ENCODE measurements at regions not wholly inside any gene's neighbourhood (a gene's known extent, or its start where the extent isn't known, plus 50 kb on each side); places are given as distances from the start of the nearest gene placed in this dataset.

- Histone ChIP-seq H3K27me3 (no peaks in the 10 kb centered on the region), H3K4me3 (no peak overlapping the region)
Observed at GRCh38 chr2:186303091-186303490, 183.0 kb upstream of the ZC3H15 start.

GRCh38 chr2:186304064-186304463 lies 182.0 kb upstream of the ZC3H15 start:
- Histone ChIP-seq H3K27me3 (no peaks in the 10 kb centered on the region), H3K27ac (no peak overlapping the region), H3K36me3 (no peaks in the 10 kb centered on the region), H3K9me3 (no peaks in the 10 kb centered on the region), H3K9ac (no peak overlapping the region), H3K4me1 (no peaks in the 10 kb centered on the region), H3K4me2 (no peak overlapping the region), H4K20me1 (no peaks in the 10 kb centered on the region), H3K4me3 (no peak overlapping the region)
- no peak for TF ChIP-seq Cebpa-rat (IDR thresholded peaks at IDR 0.05)

More at GRCh38 chr2:186303091-186303490, 183.0 kb upstream of the ZC3H15 start:
- H4K20me1 ChIP-seq: no peaks in the 10 kb centered on the region
- no peak overlapping the region for H3K9ac ChIP-seq
- no peaks in the 10 kb centered on the region for H3K9me3 ChIP-seq
- TF ChIP-seq Cebpa-rat (IDR thresholded peaks at IDR 0.05): no peak
- no peak overlapping the region for H3K4me2 ChIP-seq
- H3K36me3 ChIP-seq: no peaks in the 10 kb centered on the region
- no peak overlapping the region for H3K27ac ChIP-seq
- no peaks in the 10 kb centered on the region for H3K4me1 ChIP-seq

- H3K27ac ChIP-seq: no peak overlapping the region
Observed at GRCh38 chr2:186306754-186307153, 179.3 kb upstream of the ZC3H15 start.

GRCh38 chr2:186307871-186308270 lies 178.2 kb upstream of the ZC3H15 start:
- Histone ChIP-seq H3K36me3 (0 out of 2 replicates have a peak, but pooled peaks cover 7% of the 10 kb centered on the region), H3K4me3 (no peak overlapping the region), H3K9ac (no peak overlapping the region), H3K27ac (no peak overlapping the region), H3K4me2 (no peak overlapping the region), H4K20me1 (no peaks in the 10 kb centered on the region), H3K4me1 (no peaks in the 10 kb centered on the region), H3K9me3 (peaks cover 3% of the 10 kb centered on the region), H3K27me3 (no peaks in the 10 kb centered on the region)
- TF ChIP-seq Cebpa-rat (IDR thresholded peaks at IDR 0.05): no peak

More at GRCh38 chr2:186306754-186307153, 179.3 kb upstream of the ZC3H15 start:
- TF ChIP-seq Cebpa-rat (IDR thresholded peaks at IDR 0.05): no peak
- no peaks in the 10 kb centered on the region for H3K4me1 ChIP-seq
- 0 out of 2 replicates have a peak, but pooled peaks cover 7% of the 10 kb centered on the region for H3K36me3 ChIP-seq
- H3K9ac ChIP-seq: no peak overlapping the region
- H3K4me3 ChIP-seq: no peak overlapping the region
- H4K20me1 ChIP-seq: no peaks in the 10 kb centered on the region
- no peak overlapping the region for H3K4me2 ChIP-seq
- H3K9me3 ChIP-seq: no peaks in the 10 kb centered on the region
- no peaks in the 10 kb centered on the region for H3K27me3 ChIP-seq

GRCh38 chr2:186308347-186308746 lies 177.7 kb upstream of the ZC3H15 start:
- Histone ChIP-seq H3K4me1 (no peaks in the 10 kb centered on the region), H3K9ac (no peak overlapping the region), H3K4me2 (no peak overlapping the region), H3K27me3 (no peaks in the 10 kb centered on the region), H3K27ac (no peak overlapping the region), H4K20me1 (no peaks in the 10 kb centered on the region), H3K9me3 (peaks cover 7% of the 10 kb centered on the region), H3K36me3 (0 out of 2 replicates have a peak, but pooled peaks cover 7% of the 10 kb centered on the region), H3K4me3 (no peak overlapping the region)
- no peak for TF ChIP-seq Cebpa-rat (IDR thresholded peaks at IDR 0.05)

GRCh38 chr2:186309901-186310300 lies 176.2 kb upstream of the ZC3H15 start:
- H3K27me3 ChIP-seq: no peaks in the 10 kb centered on the region
- H3K9ac ChIP-seq: no peak overlapping the region
- H3K36me3 ChIP-seq: 0 out of 2 replicates have a peak, but pooled peaks cover 7% of the 10 kb centered on the region
- no peak overlapping the region for H3K4me2 ChIP-seq
- peaks cover 15% of the 10 kb centered on the region for H3K9me3 ChIP-seq
- H4K20me1 ChIP-seq: no peaks in the 10 kb centered on the region
- H3K27ac ChIP-seq: no peak overlapping the region
- H3K4me1 ChIP-seq: no peaks in the 10 kb centered on the region
- no peak overlapping the region for H3K4me3 ChIP-seq
- TF ChIP-seq Cebpa-rat (IDR thresholded peaks at IDR 0.05): no peak

GRCh38 chr2:186319105-186319504 lies 167.0 kb upstream of the ZC3H15 start:
- no peak overlapping the region for H3K4me2 ChIP-seq
- H4K20me1 ChIP-seq: no peaks in the 10 kb centered on the region
- H3K4me3 ChIP-seq: no peak overlapping the region
- peaks cover 22% of the 10 kb centered on the region for H3K9me3 ChIP-seq
- no peaks in the 10 kb centered on the region for H3K36me3 ChIP-seq
- no peaks in the 10 kb centered on the region for H3K4me1 ChIP-seq
- TF ChIP-seq Cebpa-rat (IDR thresholded peaks at IDR 0.05): no peak
- H3K27ac ChIP-seq: no peak overlapping the region
- no peak overlapping the region for H3K9ac ChIP-seq
- H3K27me3 ChIP-seq: no peaks in the 10 kb centered on the region

GRCh38 chr2:186325827-186326535 lies 160.1 kb upstream of the ZC3H15 start:
- Histone ChIP-seq H3K36me3 (no peaks in the 10 kb centered on the region), H3K4me1 (no peaks in the 10 kb centered on the region), H3K9ac (no peak overlapping the region), H3K27ac (no peak overlapping the region), H4K20me1 (no peaks in the 10 kb centered on the region), H3K4me2 (no peak overlapping the region), H3K4me3 (no peak overlapping the region), H3K9me3 (peaks cover 5% of the 10 kb centered on the region; the same call in 1 of the 2 replicates), H3K27me3 (no peaks in the 10 kb centered on the region)
- no peak for TF ChIP-seq Cebpa-rat (IDR thresholded peaks at IDR 0.05)

- no peak for TF ChIP-seq Cebpa-rat (IDR thresholded peaks at IDR 0.05)
- peaks cover 5% of the 10 kb centered on the region; the same call in 1 of the 2 replicates for H3K9me3 ChIP-seq
- H3K27ac ChIP-seq: no peak overlapping the region
- no peak overlapping the region for H3K4me2 ChIP-seq
- no peak overlapping the region for H3K9ac ChIP-seq
- H3K4me3 ChIP-seq: no peak overlapping the region
- no peaks in the 10 kb centered on the region for H4K20me1 ChIP-seq
- H3K27me3 ChIP-seq: no peaks in the 10 kb centered on the region
- no peaks in the 10 kb centered on the region for H3K4me1 ChIP-seq
- no peaks in the 10 kb centered on the region for H3K36me3 ChIP-seq
Observed at GRCh38 chr2:186327251-186327868, 158.7 kb upstream of the ZC3H15 start.

- Histone ChIP-seq H3K9ac (no peak overlapping the region), H3K36me3 (no peaks in the 10 kb centered on the region), H3K27ac (no peak overlapping the region), H3K4me3 (no peak overlapping the region), H3K27me3 (no peaks in the 10 kb centered on the region), H3K4me2 (no peak overlapping the region), H3K9me3 (peaks cover 3% of the 10 kb centered on the region; the same call in 1 of the 2 replicates), H3K4me1 (no peaks in the 10 kb centered on the region), H4K20me1 (no peaks in the 10 kb centered on the region)
- no peak for TF ChIP-seq Cebpa-rat (IDR thresholded peaks at IDR 0.05)
Observed at GRCh38 chr2:186328838-186329237, 157.2 kb upstream of the ZC3H15 start.

All from BLaER1 (cell line).